CD8-positive, alpha-beta memory T cell (primary cell): ENCODE measurements at regions not wholly inside any gene's neighbourhood (a gene's known extent, or its start where the extent isn't known, plus 50 kb on each side); places are given as distances from the start of the nearest gene placed in this dataset.

Experiments used
- CTCF ChIA-PET: fragments of 350-600 bp; sonication (Branson Sonifier 250); formaldehyde crosslinking; loops from one replicate; lab custom pipeline; 2021; ENCODE audit warnings: antibody characterized with exemption; lab: Charles Lee
- POLR2A ChIA-PET: fragments of 350-600 bp; sonication (Branson Sonifier 250); formaldehyde crosslinking; loops from one replicate; lab custom pipeline; 2021; ENCODE audit warnings: antibody characterized with exemption; lab: Charles Lee
- DNase-seq, 5 donors: peaks; one replicate each; pipeline versions ENCODE4 v3.0.0 to v3.0.0-alpha.2; 2020 to 2022; ENCODE audit warnings: mixed read lengths in 1 of 5
- H3K27ac ChIP-seq: one replicate; pipeline ENCODE4 v1.7.0; 2013; ENCODE audit warnings: low read depth, mild to moderate bottlenecking, low read length, moderate library complexity
- H3K27me3 ChIP-seq: 2 replicates; pipeline ENCODE4 v1.7.0; 2013; ENCODE audit warnings: low read length, mild to moderate bottlenecking; ENCODE audit not compliant: insufficient read depth, poor library complexity, severe bottlenecking
- H3K36me3 ChIP-seq: 2 replicates; pipeline ENCODE4 v1.7.0; 2013; ENCODE audit warnings: mild to moderate bottlenecking, low read length, moderate library complexity; ENCODE audit not compliant: insufficient read depth
- H3K4me1 ChIP-seq: 2 replicates; pipeline ENCODE4 v1.7.0; 2013; ENCODE audit warnings: mild to moderate bottlenecking, low read length, moderate library complexity; ENCODE audit not compliant: insufficient read depth
- H3K4me3 ChIP-seq: 2 replicates; pipeline ENCODE4 v1.7.0; 2013; ENCODE audit warnings: mild to moderate bottlenecking, low read length
- H3K9me3 ChIP-seq: 2 replicates; pipeline ENCODE4 v1.7.0; 2013; ENCODE audit warnings: mild to moderate bottlenecking, low read length
- H3K27ac Mint-ChIP-seq, 8 donors: one replicate each; pipeline ENCODE4 v1.8.0; 2020 to 2021; ENCODE audit warnings: mixed read lengths in 8 of 8, mild to moderate bottlenecking in 6 of 8, inconsistent platforms in 3 of 8, moderate library complexity in 3 of 8
- H3K27me3 Mint-ChIP-seq, 2 donors: one replicate each; pipeline ENCODE4 v1.8.0; 2020 to 2021; ENCODE audit warnings: mixed read lengths in 2 of 2, mild to moderate bottlenecking in 1 of 2, moderate library complexity in 1 of 2
- H3K36me3 Mint-ChIP-seq, 3 donors: one replicate each; pipeline ENCODE4 v1.8.0; 2020 to 2021; ENCODE audit warnings: mixed read lengths in 3 of 3, inconsistent platforms in 1 of 3, mild to moderate bottlenecking in 1 of 3
- H3K4me1 Mint-ChIP-seq, 3 donors: one replicate each; pipeline ENCODE4 v1.8.0; 2020 to 2021; ENCODE audit warnings: mixed read lengths in 3 of 3, inconsistent platforms in 1 of 3, mild to moderate bottlenecking in 1 of 3
- H3K4me3 Mint-ChIP-seq, 7 donors: one replicate each; pipeline ENCODE4 v1.8.0; 2020 to 2021; ENCODE audit warnings: mixed read lengths in 7 of 7, mild to moderate bottlenecking in 6 of 7, moderate library complexity in 4 of 7, inconsistent platforms in 2 of 7
- H3K9me3 Mint-ChIP-seq, 5 donors: one replicate each; pipeline ENCODE4 v1.8.0; 2020 to 2022; ENCODE audit warnings: mixed read lengths in 5 of 5, mild to moderate bottlenecking in 3 of 5, moderate library complexity in 2 of 5, inconsistent platforms in 1 of 5

DNA sequence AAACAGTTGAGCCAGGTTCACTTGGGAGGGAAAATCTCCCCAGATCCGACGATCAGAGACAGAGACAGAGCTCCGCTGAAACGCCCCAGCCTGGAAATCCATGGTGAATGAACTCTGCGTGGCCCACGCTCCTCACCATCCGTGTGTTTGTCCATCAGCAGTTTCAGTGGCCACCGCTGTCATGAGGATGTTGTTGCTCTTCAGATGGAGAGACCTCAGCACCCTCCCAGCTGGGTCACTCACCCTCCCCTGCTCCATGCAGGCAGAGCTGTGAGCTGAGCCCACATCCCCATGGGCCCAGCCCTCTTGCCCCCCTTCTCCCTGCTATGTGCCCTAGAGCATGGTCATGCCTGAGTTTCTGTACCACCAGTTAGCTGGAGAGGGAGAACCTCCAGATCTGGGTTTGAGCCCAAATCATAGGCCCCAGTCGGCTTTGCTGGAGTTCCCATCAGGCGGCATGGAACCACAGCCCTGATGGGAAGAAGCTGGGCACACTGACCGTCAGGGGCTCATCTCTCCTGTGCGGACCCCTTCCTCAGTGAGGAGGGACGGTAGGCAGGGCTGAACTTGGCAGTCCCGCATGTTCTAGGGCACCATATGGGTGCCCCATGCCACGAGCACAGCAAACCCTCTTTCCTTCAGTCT lies 154.4 kb upstream of the COL5A1 start:
- DNase-seq: peak in 1 of 5 donors; percentile 23
- Histone ChIP-seq H3K27me3 (peaks cover 3% of the 10 kb centered on the region), H3K27ac (no peak overlapping the region), H3K9me3 (no peaks in the 10 kb centered on the region), H3K36me3 (no peaks in the 10 kb centered on the region), H3K4me1 (no peaks in the 10 kb centered on the region), H3K4me3 (no peak overlapping the region)
- Mint-ChIP-seq H3K9me3 (peaks cover 0 to 3% (median 0%) of the 10 kb centered on the region in 5 donors), H3K4me1 (no peaks in the 10 kb centered on the region), H3K27me3 (peaks cover 2 to 23% of the 10 kb centered on the region in 2 donors), H3K27ac (no peak overlapping the region), H3K4me3 (no peak overlapping the region), H3K36me3 (no peaks in the 10 kb centered on the region)
- POLR2A ChIA-PET: no interaction called here
- CTCF ChIA-PET: no interaction called here

DNA sequence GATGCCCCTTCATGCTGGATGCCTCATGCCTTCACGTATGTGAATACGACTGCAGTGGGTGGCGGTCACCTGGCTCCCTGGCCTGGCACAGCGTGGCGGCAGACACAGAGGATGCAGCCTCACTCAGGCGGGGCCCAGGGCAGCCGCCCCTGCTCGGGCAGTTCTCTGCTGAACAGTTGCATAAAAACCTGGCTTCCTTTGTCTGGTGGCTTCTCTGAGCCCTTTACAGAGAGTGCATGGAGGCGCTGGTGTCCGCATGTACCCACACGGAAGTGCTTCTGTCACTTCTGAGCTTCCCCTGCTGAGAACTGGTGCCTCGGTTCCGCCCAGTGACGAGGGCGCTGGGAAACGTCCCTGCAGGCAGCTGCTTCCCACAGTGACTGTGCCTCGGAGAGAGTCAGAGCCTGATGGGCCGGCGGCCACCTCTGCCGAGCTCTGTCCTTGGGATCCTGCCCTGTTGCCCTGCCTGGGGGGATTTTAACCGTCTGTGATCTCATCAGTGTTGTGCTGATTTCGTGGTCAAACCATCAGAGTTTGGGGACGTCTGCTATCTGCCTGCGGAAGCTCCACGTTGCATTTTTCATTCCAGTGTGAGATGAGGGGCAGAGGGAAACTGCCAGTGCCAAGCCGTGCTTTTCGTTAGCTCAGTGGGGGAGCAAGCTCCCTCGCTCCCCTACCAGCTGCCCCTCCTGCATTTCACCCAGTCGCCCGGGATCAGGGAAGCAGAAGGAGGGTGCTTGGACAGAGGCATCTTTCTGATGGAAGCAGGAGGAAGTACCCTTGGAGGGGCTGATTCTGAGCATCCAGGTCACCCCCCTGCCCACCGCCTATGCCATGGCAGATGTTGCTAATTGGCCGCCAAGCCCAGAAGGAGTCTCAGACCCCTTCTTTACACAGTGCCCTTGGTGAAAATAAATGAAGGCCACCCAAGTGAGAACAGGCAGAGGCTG lies 153.0 kb upstream of the COL5A1 start:
- no peak overlapping the region for H3K27ac ChIP-seq
- POLR2A ChIA-PET: no interaction called here

DNA sequence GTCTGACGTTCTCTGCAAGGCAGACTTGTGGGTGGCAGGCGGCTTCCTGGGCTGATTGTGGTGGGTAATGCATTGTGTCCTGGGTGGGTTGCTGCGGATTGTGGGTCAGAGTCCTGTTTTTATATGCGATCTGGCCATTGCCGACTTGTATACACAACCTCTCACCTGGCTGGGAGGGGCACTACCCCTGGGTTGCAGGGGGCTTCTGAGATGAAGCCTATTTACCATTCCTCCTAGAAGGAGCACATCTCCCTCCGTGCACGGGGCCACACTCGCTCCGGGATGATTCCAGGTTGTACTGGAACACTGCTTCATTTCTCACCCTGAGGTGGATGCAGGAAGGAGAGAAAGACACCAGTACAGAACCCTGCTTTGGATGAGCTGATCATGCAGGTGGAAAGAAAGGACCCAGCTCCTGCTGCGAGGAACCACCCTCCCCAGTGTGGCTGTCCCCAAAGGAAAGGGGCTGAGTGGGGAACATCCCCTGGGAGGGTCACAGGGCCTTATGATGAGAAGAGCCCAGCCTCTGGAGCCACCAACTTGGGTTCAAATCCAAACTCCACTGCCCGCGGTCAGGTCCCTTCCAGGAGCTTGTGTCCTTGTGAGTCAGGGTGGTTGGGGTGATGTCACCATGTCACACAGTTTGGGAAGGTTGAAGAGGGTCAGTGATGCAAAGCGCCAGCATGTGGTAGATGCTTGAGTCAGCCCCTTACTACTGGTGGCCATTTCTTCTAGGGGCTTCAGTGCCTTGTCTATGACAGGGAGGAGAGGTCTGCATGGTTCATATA lies 151.8 kb upstream of the COL5A1 start:
- no peak for DNase-seq
- H3K4me1 Mint-ChIP-seq: no peaks in the 10 kb centered on the region
- peaks cover 2 to 26% of the 10 kb centered on the region in 2 donors for H3K27me3 Mint-ChIP-seq
- Histone ChIP-seq H3K4me1 (no peaks in the 10 kb centered on the region), H3K4me3 (no peak overlapping the region), H3K27me3 (peaks cover 3% of the 10 kb centered on the region), H3K36me3 (no peaks in the 10 kb centered on the region), H3K9me3 (no peaks in the 10 kb centered on the region), H3K27ac (no peak overlapping the region)
- H3K27ac Mint-ChIP-seq: peak overlapping the region in 1 of 8 donors; percentile 21
- H3K4me3 Mint-ChIP-seq: no peak overlapping the region
- H3K9me3 Mint-ChIP-seq: peaks cover 0 to 3% (median 0%) of the 10 kb centered on the region in 5 donors
- ChIA-PET CTCF (no interaction called here), POLR2A (no interaction called here)
- no peaks in the 10 kb centered on the region for H3K36me3 Mint-ChIP-seq

More for the DNA sequence above, 153.0 kb upstream of the COL5A1 start:
- peaks cover 0 to 3% (median 0%) of the 10 kb centered on the region in 5 donors for H3K9me3 Mint-ChIP-seq
- Histone ChIP-seq H3K27me3 (peaks cover 3% of the 10 kb centered on the region), H3K4me3 (no peak overlapping the region), H3K36me3 (no peaks in the 10 kb centered on the region), H3K9me3 (no peaks in the 10 kb centered on the region), H3K4me1 (no peaks in the 10 kb centered on the region)
- peak in 1 of 5 donors; percentile 31 for DNase-seq
- H3K4me1 Mint-ChIP-seq: no peaks in the 10 kb centered on the region
- H3K27me3 Mint-ChIP-seq: peaks cover 2 to 29% of the 10 kb centered on the region in 2 donors
- H3K27ac Mint-ChIP-seq: no peak overlapping the region
- CTCF ChIA-PET: no interaction called here
- H3K36me3 Mint-ChIP-seq: no peaks in the 10 kb centered on the region
- H3K4me3 Mint-ChIP-seq: no peak overlapping the region

DNA sequence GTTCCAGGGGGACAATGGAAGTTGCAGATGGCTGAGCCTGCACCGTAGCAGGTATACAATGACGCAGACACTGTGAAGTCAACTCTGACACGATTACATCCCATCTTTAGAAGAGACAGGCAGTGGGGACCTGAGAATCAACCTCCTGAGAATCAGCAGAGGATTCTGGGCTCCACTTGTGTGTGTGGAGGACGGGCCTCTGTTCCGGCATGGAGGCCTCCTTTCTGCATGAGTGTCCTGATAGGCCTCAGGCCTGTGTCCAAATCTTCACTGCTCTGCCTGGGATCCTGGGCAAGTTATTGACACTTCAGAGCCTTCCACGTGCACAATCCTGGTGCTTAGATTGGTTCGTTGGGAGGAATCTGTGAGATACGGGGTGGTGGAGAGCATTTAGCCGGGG lies 151.2 kb upstream of the COL5A1 start:
- Histone ChIP-seq H3K27ac (no peak overlapping the region), H3K27me3 (peaks cover 3% of the 10 kb centered on the region), H3K9me3 (no peaks in the 10 kb centered on the region), H3K36me3 (no peaks in the 10 kb centered on the region), H3K4me3 (no peak overlapping the region), H3K4me1 (no peaks in the 10 kb centered on the region)
- H3K9me3 Mint-ChIP-seq: peaks cover 0 to 3% (median 0%) of the 10 kb centered on the region in 5 donors
- POLR2A ChIA-PET: no interaction called here
- DNase-seq: no peak
- H3K36me3 Mint-ChIP-seq: no peaks in the 10 kb centered on the region
- no peaks in the 10 kb centered on the region for H3K4me1 Mint-ChIP-seq
- CTCF ChIA-PET: no interaction called here
- H3K27ac Mint-ChIP-seq: no peak overlapping the region
- H3K4me3 Mint-ChIP-seq: no peak overlapping the region
- peaks cover 2 to 26% of the 10 kb centered on the region in 2 donors for H3K27me3 Mint-ChIP-seq

DNA sequence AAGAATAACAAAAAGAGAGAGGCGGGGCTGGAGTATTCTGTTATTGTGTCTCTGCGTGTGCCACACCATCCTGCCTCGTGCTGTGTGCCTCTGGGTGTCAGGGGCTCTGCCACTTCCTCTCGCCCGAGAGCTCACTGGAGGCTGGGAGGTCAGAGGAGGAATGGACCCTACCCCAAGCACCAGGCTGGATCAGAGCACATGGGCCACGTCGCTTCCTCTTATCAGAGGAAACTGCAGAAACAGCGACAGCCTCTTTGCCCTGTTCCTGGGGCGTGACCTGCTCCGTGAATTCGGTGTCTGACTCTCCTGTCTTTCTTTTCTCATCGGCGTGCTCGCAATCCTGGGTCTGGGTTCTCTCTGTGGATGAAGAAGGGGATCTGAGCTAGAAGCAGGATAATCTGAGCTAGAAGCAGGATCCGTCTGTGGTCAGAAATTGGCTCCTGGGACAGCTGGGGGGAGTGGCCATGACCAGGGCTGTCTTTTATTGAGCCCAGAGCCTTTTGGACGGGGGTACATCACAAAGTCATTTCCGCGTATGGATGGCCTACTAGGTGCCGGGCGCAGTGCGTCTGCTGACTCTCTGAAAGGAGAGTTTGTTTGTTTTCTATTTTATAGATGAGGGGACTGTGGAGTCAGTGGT lies 150.3 kb upstream of the COL5A1 start:
- Histone ChIP-seq H3K27me3 (peaks cover 3% of the 10 kb centered on the region), H3K27ac (no peak overlapping the region), H3K36me3 (no peaks in the 10 kb centered on the region), H3K4me1 (no peaks in the 10 kb centered on the region), H3K4me3 (no peak overlapping the region), H3K9me3 (no peaks in the 10 kb centered on the region)
- H3K36me3 Mint-ChIP-seq: no peaks in the 10 kb centered on the region
- H3K27ac Mint-ChIP-seq: no peak overlapping the region
- no peaks in the 10 kb centered on the region for H3K4me1 Mint-ChIP-seq
- ChIA-PET CTCF (no interaction called here), POLR2A (no interaction called here)
- peaks cover 2 to 26% of the 10 kb centered on the region in 2 donors for H3K27me3 Mint-ChIP-seq
- DNase-seq: no peak
- H3K4me3 Mint-ChIP-seq: no peak overlapping the region
- H3K9me3 Mint-ChIP-seq: peaks cover 0 to 3% (median 0%) of the 10 kb centered on the region in 5 donors

DNA sequence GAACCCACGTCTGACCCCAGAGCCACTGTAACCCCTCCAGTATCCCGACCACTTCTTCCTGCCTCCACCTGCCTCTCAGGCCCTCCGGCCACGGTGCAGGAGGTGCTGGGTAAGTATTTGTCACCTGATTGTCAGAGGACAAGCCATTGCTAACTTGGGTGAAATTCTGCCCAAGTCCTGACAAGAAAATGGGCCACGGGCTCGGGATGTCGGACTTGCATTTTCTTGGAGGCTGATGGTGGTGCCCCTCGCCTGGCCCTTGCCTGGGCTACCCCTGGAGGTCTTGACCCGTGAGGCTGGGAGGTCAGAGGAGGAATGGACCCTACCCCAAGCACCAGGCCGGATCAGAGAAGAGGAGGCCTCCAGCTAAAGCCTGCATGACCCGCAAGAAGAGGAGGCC lies 149.7 kb upstream of the COL5A1 start:
- no peaks in the 10 kb centered on the region for H3K36me3 Mint-ChIP-seq
- POLR2A ChIA-PET: no interaction called here

DNA sequence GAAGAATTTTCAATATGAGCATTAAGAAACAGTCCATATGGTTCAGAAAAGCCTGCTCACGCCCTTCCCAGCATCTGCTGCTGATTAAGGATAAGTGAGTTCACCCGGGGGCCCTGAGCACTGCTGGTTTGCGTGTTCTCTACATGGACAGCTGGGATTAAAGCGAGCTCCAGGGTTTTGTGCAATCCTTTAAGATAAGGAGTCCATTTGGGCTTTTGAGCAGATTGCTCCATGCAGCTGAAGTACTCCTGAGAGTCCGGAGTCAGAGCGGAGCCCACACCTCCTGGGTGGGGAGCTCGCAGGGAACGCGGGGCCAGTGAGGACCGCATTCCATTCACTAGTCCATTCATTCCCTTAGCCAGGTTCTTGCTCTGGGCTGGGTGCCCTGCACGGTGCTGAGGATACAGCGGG lies 149.3 kb upstream of the COL5A1 start:
- POLR2A ChIA-PET: no interaction called here
- no peaks in the 10 kb centered on the region for H3K36me3 ChIP-seq
- H3K4me1 Mint-ChIP-seq: no peaks in the 10 kb centered on the region

More for the DNA sequence above, 149.7 kb upstream of the COL5A1 start:
- H3K27me3 ChIP-seq: peaks cover 3% of the 10 kb centered on the region
- DNase-seq: no peak
- no peaks in the 10 kb centered on the region for H3K9me3 ChIP-seq
- CTCF ChIA-PET: no interaction called here
- no peak overlapping the region for H3K4me3 ChIP-seq
- Mint-ChIP-seq H3K27me3 (peaks cover 2 to 26% of the 10 kb centered on the region in 2 donors), H3K27ac (no peak overlapping the region), H3K4me1 (no peaks in the 10 kb centered on the region), H3K4me3 (no peak overlapping the region), H3K9me3 (peaks cover 0 to 3% (median 0%) of the 10 kb centered on the region in 5 donors)
- H3K36me3 ChIP-seq: no peaks in the 10 kb centered on the region
- no peak overlapping the region for H3K27ac ChIP-seq
- no peaks in the 10 kb centered on the region for H3K4me1 ChIP-seq

More for the DNA sequence above, 149.3 kb upstream of the COL5A1 start:
- Mint-ChIP-seq H3K27me3 (peaks cover 2 to 26% of the 10 kb centered on the region in 2 donors), H3K4me3 (no peak overlapping the region), H3K36me3 (no peaks in the 10 kb centered on the region), H3K9me3 (peaks cover 0 to 3% (median 0%) of the 10 kb centered on the region in 5 donors), H3K27ac (no peak overlapping the region)
- Histone ChIP-seq H3K4me3 (no peak overlapping the region), H3K27ac (no peak overlapping the region), H3K27me3 (peaks cover 3% of the 10 kb centered on the region), H3K9me3 (no peaks in the 10 kb centered on the region), H3K4me1 (no peaks in the 10 kb centered on the region)
- DNase-seq: no peak
- CTCF ChIA-PET: no interaction called here
